GM12874 (cell line): ENCODE measurements at regions not wholly inside any gene's neighbourhood (a gene's known extent, or its start where the extent isn't known, plus 50 kb on each side); places are given as distances from the start of the nearest gene placed in this dataset.

Experiments
- TF ChIP-seq, protein P1 (sequence below): IDR thresholded peaks from 2 replicates; pipeline ENCODE4 v1.5.1; 2011; ENCODE audit warnings: low read depth, mild to moderate bottlenecking, control low read depth, low read length, moderate library complexity; ENCODE audit not compliant: insufficient read depth

DNA sequence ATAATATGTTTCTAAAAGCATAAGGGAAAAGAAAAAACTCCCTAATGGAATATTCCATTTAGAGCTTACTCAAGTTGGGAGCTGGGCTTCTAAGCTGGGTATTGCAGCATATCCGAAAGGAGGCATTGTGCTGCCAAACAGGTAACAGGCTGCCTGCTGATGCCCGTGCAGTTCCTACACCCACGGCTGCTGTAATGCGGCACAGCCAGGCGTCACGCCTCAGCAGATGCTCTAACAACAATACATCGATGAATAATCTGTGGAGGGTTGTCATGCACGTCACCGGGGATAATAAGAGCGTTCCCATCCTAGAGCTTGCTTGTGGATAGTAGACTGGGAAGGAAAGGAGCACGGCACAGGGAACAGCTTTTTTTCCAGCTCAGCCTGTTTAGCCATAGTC, 1582.1 kb upstream of the SLC10A2 start:
- TF ChIP-seq, protein P1, sequence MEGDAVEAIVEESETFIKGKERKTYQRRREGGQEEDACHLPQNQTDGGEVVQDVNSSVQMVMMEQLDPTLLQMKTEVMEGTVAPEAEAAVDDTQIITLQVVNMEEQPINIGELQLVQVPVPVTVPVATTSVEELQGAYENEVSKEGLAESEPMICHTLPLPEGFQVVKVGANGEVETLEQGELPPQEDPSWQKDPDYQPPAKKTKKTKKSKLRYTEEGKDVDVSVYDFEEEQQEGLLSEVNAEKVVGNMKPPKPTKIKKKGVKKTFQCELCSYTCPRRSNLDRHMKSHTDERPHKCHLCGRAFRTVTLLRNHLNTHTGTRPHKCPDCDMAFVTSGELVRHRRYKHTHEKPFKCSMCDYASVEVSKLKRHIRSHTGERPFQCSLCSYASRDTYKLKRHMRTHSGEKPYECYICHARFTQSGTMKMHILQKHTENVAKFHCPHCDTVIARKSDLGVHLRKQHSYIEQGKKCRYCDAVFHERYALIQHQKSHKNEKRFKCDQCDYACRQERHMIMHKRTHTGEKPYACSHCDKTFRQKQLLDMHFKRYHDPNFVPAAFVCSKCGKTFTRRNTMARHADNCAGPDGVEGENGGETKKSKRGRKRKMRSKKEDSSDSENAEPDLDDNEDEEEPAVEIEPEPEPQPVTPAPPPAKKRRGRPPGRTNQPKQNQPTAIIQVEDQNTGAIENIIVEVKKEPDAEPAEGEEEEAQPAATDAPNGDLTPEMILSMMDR: no peak

- TF ChIP-seq, protein P1: no peak
Observed at GRCh38 chr13:104645786-104646185, 1579.6 kb upstream of the SLC10A2 start.

- TF ChIP-seq, protein P1: no peak
Observed at GRCh38 chr13:104641309-104641708, 1575.1 kb upstream of the SLC10A2 start.

DNA sequence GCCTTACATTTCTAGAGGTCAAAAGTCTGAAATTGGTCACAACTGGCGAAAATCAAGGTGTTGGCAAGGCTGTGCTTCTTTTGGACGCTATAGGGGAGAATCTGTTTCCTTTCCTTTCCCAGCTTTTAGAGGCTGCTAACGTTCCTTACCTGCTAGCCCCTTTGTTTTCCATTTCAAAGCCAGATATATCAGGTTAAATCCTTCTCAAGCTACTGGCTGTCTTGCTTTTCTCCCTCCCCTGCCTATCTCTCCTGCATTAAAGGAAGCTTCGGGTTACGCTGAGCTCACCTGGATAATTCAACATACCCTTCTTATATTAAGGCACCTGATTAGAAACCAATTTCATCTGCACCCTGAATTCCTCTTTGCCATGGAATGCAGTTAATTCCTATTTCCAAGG, 1569.7 kb upstream of the SLC10A2 start:
- TF ChIP-seq, protein P1: no peak

DNA sequence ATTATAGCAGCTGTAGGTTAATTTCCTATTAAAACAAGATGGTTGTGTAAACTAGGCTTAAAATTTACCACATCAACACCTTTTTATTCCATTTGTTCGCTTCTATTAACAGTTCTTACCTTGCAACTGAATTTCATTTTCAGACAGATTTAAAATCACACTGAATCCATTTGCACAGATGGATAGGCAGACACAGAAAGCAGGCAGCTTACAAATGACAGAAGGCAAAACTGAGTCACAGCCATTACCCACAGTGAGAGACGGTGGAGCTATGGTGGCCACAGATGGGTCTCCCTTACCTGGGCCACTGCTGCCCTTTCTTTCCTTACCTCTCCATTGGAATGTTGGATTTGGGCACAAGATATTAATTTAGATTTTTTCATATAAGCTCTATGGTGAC, 1567.8 kb upstream of the SLC10A2 start:
- TF ChIP-seq, protein P1: no peak

- TF ChIP-seq, protein P1: no peak
Observed at GRCh38 chr13:104632736-104633135, 1566.5 kb upstream of the SLC10A2 start.

GRCh38 chr13:104625201-104625600, 1559.0 kb upstream of the SLC10A2 start:
- TF ChIP-seq, protein P1: no peak

DNA sequence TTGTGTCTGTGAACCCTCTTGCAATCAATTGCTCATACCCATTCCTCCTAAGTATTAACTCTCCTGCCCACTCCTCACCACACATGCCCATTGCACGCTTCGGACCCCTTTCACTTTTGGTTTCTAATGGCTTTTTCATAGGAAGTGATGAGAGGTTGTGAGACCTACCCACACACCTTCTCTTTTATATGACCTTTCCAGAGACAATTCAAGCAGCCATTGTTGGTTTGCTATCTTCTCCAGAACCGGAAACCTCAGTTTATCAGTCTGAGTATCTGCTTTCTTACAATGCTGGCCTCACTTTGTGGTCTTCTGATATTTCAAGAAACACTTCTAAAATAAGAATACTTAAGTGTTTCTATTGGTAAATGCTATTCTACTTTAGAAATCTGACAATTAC, 1550.8 kb upstream of the SLC10A2 start:
- TF ChIP-seq, protein P1: no peak
